ENCODE measurements at regions not wholly inside any gene's neighbourhood (a gene's known extent, or its start where the extent isn't known, plus 50 kb on each side); places are given as distances from the start of the nearest gene placed in this dataset.

GRCh38 chr18:65946777-65947176 lies 196.0 kb downstream of the CDH7 start:
- no peak overlapping the region for H3K27ac Mint-ChIP-seq

GRCh38 chr18:65943268-65943667 lies 192.5 kb downstream of the CDH7 start:
- no peaks in the 10 kb centered on the region for H3K4me1 Mint-ChIP-seq
- Histone ChIP-seq H3K4me1 (ENCODE audit: insufficient read depth, low read length) (no peaks in the 10 kb centered on the region), H3K4me3 (ENCODE audit: low read length in 2 of 2) (no peak overlapping the region), H3K27ac (ENCODE audit: low read depth, low read length) (no peak overlapping the region), H3K36me3 (ENCODE audit: insufficient read depth, low read length) (no peaks in the 10 kb centered on the region), H3K9me3 (ENCODE audit: control insufficient read depth in 1 of 2, low read length in 2 of 2) (no peaks in the 10 kb centered on the region), H3K27me3 (ENCODE audit: insufficient read depth, low read length) (no peaks in the 10 kb centered on the region)
- intact Hi-C loops (cut with micrococcal nuclease), result no loop called here
- H3K27ac Mint-ChIP-seq, result no peak overlapping the region
- peaks cover 0 to 11% (median 2%) of the 10 kb centered on the region in 8 donors for H3K9me3 Mint-ChIP-seq
- ChIA-PET CTCF (ENCODE audit: partially characterized antibody) (no interaction called here), POLR2A (ENCODE audit: partially characterized antibody) (no interaction called here)
- H3K27me3 Mint-ChIP-seq, result no peaks in the 10 kb centered on the region
- H3K4me3 Mint-ChIP-seq, result no peak overlapping the region
- no peak for DNase-seq
- no peaks in the 10 kb centered on the region for H3K36me3 Mint-ChIP-seq

More at GRCh38 chr18:65946777-65947176, 196.0 kb downstream of the CDH7 start:
- CTCF ChIA-PET (ENCODE audit: partially characterized antibody), result no interaction called here
- no peaks in the 10 kb centered on the region for H3K4me1 Mint-ChIP-seq
- no peak overlapping the region for H3K4me3 ChIP-seq (ENCODE audit: low read length in 2 of 2)
- H3K9me3 Mint-ChIP-seq, result peaks cover 0 to 16% (median 3%) of the 10 kb centered on the region in 8 donors
- no peak for DNase-seq
- H3K27me3 Mint-ChIP-seq, result no peaks in the 10 kb centered on the region
- H3K36me3 Mint-ChIP-seq, result no peaks in the 10 kb centered on the region
- H3K4me3 Mint-ChIP-seq, result no peak overlapping the region
- intact Hi-C loops (cut with micrococcal nuclease), result no loop called here
- no peaks in the 10 kb centered on the region for H3K36me3 ChIP-seq (ENCODE audit: insufficient read depth, low read length)
- H3K27ac ChIP-seq (ENCODE audit: low read depth, low read length), result no peak overlapping the region
- H3K27me3 ChIP-seq (ENCODE audit: insufficient read depth, low read length), result no peaks in the 10 kb centered on the region
- POLR2A ChIA-PET (ENCODE audit: partially characterized antibody), result no interaction called here
- no peaks in the 10 kb centered on the region for H3K4me1 ChIP-seq (ENCODE audit: insufficient read depth, low read length)
- no peaks in the 10 kb centered on the region for H3K9me3 ChIP-seq (ENCODE audit: control insufficient read depth in 1 of 2, low read length in 2 of 2)

GRCh38 chr18:65942854-65943253 lies 192.0 kb downstream of the CDH7 start:
- Histone ChIP-seq H3K4me1 (ENCODE audit: insufficient read depth, low read length) (no peaks in the 10 kb centered on the region), H3K27me3 (ENCODE audit: insufficient read depth, low read length) (no peaks in the 10 kb centered on the region), H3K4me3 (ENCODE audit: low read length in 2 of 2) (no peak overlapping the region), H3K9me3 (ENCODE audit: control insufficient read depth in 1 of 2, low read length in 2 of 2) (no peaks in the 10 kb centered on the region), H3K27ac (ENCODE audit: low read depth, low read length) (no peak overlapping the region), H3K36me3 (ENCODE audit: insufficient read depth, low read length) (no peaks in the 10 kb centered on the region)
- POLR2A ChIA-PET (ENCODE audit: partially characterized antibody), result no interaction called here
- Mint-ChIP-seq H3K27ac (no peak overlapping the region), H3K36me3 (no peaks in the 10 kb centered on the region), H3K4me3 (no peak overlapping the region), H3K9me3 (peaks cover 0 to 13% (median under 1%) of the 10 kb centered on the region in 8 donors), H3K27me3 (no peaks in the 10 kb centered on the region), H3K4me1 (no peaks in the 10 kb centered on the region)
- CTCF ChIA-PET (ENCODE audit: partially characterized antibody), result interaction anchor here (0.6 kb wide), 1 partner anchor 10 kb away, joined by 4 read pairs; no protein-coding TSS in a partner anchor
- intact Hi-C loops (cut with micrococcal nuclease), result no loop called here
- DNase-seq, result no peak

- Mint-ChIP-seq H3K4me3 (no peak overlapping the region), H3K36me3 (no peaks in the 10 kb centered on the region), H3K27ac (no peak overlapping the region), H3K9me3 (peaks cover 0 to 16% (median 1%) of the 10 kb centered on the region in 8 donors), H3K4me1 (no peaks in the 10 kb centered on the region), H3K27me3 (no peaks in the 10 kb centered on the region)
- no peak overlapping the region for H3K27ac ChIP-seq (ENCODE audit: low read depth, low read length)
- intact Hi-C loops (cut with micrococcal nuclease), result no loop called here
- DNase-seq, result no peak
- POLR2A ChIA-PET (ENCODE audit: partially characterized antibody), result no interaction called here
- H3K36me3 ChIP-seq (ENCODE audit: insufficient read depth, low read length), result no peaks in the 10 kb centered on the region
- no peak overlapping the region for H3K4me3 ChIP-seq (ENCODE audit: low read length in 2 of 2)
- CTCF ChIA-PET (ENCODE audit: partially characterized antibody), result no interaction called here
- H3K4me1 ChIP-seq (ENCODE audit: insufficient read depth, low read length), result no peaks in the 10 kb centered on the region
- no peaks in the 10 kb centered on the region for H3K9me3 ChIP-seq (ENCODE audit: control insufficient read depth in 1 of 2, low read length in 2 of 2)
- no peaks in the 10 kb centered on the region for H3K27me3 ChIP-seq (ENCODE audit: insufficient read depth, low read length)
These were observed 191.3 kb downstream of the CDH7 start for GRCh38 chr18:65942104-65942503.

- no peaks in the 10 kb centered on the region for H3K36me3 Mint-ChIP-seq
- DNase-seq, result no peak
- Histone ChIP-seq H3K4me1 (ENCODE audit: insufficient read depth, low read length) (no peaks in the 10 kb centered on the region), H3K36me3 (ENCODE audit: insufficient read depth, low read length) (no peaks in the 10 kb centered on the region), H3K4me3 (ENCODE audit: low read length in 2 of 2) (no peak overlapping the region), H3K27me3 (ENCODE audit: insufficient read depth, low read length) (no peaks in the 10 kb centered on the region), H3K9me3 (ENCODE audit: control insufficient read depth in 1 of 2, low read length in 2 of 2) (no peaks in the 10 kb centered on the region), H3K27ac (ENCODE audit: low read depth, low read length) (no peak overlapping the region)
- no peaks in the 10 kb centered on the region for H3K27me3 Mint-ChIP-seq
- H3K4me1 Mint-ChIP-seq, result no peaks in the 10 kb centered on the region
- no peak overlapping the region for H3K27ac Mint-ChIP-seq
- peaks cover 0 to 16% (median 1%) of the 10 kb centered on the region in 8 donors for H3K9me3 Mint-ChIP-seq
- intact Hi-C loops (cut with micrococcal nuclease), result no loop called here
- no peak overlapping the region for H3K4me3 Mint-ChIP-seq
- ChIA-PET POLR2A (ENCODE audit: partially characterized antibody) (no interaction called here), CTCF (ENCODE audit: partially characterized antibody) (no interaction called here)
These were observed 190.7 kb downstream of the CDH7 start for GRCh38 chr18:65941482-65941881.
